Activated CD8-positive, alpha-beta memory T cell treated with anti-CD3 and anti-CD28 coated beads for 4 hours (primary cell): ENCODE measurements at regions not wholly inside any gene's neighbourhood (a gene's known extent, or its start where the extent isn't known, plus 50 kb on each side); places are given as distances from the start of the nearest gene placed in this dataset.
"Not testable (repeated sequence)": the region's sequence is repeated elsewhere in the genome, so short reads cannot be mapped to it uniquely, and the experiment has no call there.

Experiments
- DNase-seq, 2 donors: peaks; one replicate each; pipeline ENCODE4 v3.0.0-alpha.2; 2020; ENCODE audit warnings: low read depth in 2 of 2

DNA sequence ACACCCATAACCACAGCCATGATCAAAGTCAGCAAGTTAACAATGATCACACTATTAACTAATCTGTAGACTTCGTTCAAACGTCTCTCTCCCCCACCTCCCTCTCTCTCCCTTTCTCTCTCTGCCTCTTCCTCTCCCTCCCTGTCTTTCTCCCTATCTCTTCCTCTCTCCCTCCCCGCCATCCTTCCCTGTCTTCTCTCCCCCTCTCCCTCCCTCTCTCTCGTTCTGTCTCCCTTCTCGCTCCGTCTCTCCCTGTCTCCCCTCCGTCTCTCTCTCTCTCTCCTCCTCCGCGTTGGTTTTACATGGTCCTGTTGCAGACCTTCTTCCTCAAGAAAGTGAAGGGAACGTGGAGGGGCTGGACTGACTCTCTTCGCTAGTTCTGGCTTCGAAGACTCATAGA is 308.9 kb upstream of the FOXQ1 start:
- no peak for DNase-seq

DNA sequence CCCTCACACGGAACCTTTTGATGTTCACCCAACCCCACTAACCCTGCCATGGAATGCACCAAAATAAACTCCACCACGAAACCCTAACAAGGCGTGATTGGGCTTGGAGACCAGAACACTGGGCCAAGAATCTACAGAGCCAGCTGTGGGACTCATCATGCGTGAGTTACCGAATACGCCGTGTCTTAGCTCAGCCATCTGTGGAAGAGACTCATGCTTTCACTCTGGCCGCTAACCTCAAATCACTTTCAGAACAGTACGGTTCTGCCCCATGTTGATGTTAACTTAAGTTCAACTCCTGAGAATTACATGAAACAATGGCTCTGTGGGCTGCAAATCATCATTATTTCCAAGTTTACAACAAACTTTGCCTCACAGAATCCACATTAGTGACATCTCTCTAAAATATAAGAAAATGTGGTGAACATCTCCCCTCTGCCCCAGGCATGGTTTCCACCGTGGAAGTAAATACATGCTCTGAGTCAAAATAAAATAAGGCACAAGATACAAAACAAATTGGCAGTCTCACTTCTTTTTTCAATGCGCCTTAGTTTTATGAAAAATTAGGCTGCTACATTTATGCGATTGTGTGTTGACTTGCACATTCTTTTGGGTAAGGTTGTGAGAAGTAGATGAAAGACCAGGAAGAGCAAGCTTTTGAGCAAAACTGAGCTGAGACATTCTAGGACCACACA is 308.9 kb upstream of the EXOC2 start:
- DNase-seq = no peak

DNA sequence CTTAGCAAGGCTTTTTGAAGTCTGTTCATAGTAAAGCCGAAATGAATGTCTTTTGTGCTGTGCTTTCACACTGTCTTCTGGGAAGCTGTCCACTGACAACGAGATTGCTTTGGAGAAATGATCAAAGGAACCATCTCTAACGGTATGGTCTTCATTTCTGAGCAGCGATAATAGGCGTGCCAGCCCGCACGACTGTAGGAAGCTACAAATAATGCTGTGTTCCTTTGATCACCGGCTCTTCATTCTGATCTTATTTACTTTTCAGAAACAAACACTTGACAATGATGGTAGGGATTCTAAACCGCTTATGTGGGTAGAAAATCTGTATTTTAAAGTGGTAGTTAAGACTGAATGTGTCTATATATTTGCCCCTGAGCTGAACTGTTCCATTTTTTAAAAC is 306.6 kb upstream of the EXOC2 start:
- DNase-seq = no peak

DNA sequence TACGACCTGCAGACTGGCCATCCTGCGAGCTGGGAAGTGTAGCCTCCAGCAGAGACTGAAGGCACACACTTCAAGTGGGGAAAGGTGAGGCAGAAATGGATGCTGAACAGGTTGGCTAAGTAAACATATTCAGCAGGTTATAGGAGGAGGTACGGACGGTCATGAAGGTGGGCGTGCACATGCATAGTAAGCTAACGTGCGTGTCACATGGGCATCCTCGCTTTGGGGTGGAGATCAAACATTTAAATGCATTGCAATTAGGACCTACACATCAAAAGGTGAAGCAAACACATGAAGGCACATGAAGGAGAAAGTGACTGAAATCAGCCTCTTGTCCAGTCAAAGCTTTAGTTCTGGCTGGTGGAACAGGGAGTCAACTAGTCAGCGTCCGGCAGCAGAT is 305.6 kb upstream of the EXOC2 start:
- no peak for DNase-seq

DNA sequence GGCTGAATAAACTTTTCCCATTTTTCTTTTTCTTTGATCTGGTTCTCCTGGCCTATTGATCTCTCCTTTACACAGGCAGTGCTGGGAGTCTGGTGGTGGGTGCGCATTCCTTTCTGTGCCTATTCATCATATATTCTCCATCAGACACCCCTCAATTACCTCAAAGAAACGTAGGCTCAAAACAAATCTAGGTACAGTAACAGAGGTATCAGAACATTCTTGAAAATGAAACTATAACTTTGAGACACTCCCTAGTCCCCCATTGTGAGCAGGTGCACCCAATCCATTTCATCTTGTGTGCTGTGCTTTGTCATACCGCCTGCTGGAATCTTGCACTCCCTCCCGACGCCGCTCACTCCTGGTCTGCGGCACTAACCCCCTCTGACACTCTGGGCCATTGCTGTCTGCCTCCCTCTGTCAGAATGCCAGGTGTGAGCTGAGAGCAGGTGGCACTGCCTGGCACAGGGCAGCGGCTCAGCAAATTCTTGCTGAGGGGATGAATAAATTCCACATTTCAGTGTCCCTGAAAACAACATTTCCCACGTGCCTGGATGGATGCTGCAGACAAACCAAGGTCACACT is 303.4 kb upstream of the EXOC2 start:
- no peak for DNase-seq

DNA sequence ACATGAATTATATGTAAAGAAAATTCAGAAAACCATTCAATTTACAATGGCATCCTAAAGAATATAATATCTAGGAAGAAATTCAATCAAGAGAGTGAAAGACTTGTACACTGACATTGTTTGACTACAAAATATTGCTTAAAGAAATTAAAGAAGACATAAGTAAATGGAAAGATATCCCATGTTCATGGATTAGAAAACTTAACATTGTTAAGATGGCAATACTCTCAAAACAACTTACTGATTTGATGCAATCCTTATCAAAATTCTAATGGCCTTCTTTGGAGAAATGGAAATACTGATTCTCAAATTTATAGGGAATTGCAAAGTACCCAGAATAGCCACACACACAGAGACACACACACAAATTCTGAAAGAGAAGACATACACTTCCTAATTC is 298.3 kb upstream of the EXOC2 start:
- DNase-seq = no peak

DNA sequence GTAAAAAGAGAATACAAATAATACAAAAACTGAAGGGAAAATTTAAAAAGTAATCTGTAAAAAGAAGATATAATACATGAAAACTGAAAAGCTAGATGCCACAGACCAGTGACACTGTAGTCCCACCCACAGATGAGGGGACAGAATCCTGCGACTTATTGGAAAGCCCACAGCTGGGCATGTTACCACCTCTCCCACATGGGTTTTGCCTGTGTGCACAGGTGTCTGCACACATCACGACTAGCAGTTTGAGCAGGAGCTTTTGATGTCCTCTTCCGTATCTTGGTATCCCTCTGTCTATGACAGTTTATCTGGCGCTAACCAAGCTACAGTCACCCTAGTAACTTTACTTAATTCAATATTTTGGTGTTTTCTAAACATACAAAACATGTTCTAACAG is 291.1 kb upstream of the EXOC2 start:
- DNase-seq = no peak

DNA sequence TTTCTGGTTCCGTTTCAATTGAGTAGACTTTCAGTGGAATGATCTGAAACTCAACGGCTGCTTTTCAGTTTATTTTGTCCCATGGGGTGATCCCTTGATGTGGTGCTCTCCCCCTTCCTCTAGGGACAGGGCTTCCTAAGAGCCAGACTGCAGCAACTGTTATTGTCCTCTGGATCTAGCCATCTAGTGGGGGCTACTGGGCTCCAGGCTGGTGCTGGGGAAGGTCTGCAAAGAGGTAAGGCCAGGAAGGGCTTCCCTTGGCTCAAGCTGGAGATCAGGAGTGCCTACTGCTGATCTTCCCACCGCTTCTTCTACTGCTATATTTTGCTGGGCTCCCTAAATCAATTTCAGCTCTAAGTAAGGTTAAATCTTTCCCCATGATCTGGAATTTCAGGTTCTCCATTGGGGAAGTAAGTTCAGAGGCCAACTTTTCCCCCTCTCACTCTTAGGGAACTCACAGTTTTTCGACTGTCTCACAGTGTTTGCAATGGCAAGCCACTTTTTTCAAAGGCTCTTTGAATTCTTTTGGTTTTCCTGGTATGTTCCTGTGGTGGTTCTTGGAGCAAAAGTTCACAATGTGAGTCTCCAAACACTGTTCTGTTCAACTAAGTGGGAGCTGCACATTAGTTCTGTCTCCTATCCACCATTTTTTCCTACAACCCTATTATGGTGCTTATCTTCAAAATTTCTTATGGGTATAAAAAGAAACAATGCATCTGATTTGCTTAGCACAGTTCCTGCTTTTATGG is 286.2 kb upstream of the EXOC2 start:
- no peak for DNase-seq

DNA sequence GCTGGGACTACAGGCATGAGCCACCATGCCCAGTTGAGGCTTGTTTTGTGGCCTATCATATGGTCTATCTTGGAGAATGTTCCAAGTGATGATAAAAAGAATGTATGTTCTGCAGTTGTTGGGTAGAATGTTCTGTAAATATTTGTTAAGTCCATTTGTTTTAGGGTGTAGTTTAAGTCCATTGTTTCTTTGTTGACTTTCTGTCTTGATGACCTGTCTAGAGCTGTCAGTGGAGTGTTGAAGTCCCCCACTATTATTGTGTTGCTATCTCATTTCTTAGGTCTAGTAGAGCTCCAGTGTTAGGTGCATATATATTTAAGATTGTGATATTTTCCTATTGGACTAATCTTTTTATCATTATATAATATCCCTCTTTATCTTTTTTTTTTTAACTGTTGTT is 284.3 kb upstream of the EXOC2 start:
- DNase-seq = not testable (repeated sequence)

DNA sequence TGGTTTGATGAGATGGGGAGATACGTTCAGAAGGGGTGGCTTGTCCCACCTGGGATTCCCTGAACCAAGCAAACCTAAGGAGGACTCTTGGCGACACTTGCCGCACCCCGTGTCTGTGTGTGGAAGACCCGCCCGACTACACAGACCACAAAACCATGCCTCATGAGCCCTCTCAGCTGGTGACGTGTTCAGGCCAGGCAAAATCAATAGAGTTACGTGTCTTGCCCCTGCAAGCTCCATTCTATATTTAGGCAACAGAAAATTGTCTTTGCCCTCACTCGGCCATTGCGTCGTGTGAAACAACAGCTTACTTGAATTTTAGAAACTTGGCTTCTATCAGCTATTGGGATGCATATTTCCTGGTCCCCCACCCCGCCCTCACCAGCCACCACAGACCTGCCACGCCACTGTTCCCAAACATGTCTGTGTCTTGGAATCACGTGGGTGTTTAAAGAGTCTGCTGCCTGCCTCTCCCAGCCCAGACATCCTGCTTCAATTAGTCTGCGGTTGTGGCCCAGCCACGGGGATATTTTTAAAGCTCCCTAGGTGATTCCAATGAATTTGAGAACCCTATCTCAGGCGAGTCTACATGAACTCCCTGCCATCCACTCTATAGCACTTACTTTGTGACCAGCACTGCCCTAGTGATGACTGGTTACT is 279.2 kb upstream of the EXOC2 start:
- no peak for DNase-seq

DNA sequence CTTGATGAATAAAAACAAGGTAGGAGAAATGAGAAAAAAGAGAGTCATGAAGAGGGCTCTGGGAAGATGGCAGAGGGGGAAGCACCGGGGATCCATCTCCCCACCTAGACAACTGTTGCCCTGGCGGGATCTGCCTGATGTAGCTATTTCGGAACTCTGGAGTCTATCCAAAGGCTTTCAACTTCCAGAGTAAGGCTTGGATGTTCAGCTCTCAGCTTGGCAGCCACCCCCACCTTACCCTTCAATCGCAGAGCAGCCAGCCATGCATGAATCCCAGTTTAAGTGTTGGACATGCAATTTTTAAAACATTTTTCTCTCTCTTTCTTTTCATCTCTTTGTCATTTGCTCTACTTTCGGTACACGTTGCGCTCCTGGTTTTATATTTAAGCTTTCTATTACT is 275.9 kb upstream of the EXOC2 start:
- DNase-seq = no peak

DNA sequence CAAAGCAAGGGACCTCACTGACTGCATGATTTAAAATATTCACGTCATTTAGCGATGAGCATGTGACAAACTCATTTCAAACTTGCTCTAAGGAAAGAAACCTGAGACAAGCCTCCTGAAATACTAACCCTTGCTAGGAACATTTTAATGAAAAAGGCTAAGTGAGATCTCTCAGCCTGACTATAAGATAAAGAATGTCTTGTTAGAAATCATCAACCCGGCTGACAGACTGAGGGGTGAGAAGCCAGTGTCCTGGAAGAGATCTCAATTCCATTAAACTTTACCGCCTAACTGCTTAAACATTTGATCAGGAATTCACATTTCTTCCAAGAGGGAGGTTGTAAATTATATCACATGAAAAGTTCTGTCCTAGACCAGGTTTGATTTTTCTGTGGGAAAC is 274.8 kb upstream of the EXOC2 start:
- no peak for DNase-seq

DNA sequence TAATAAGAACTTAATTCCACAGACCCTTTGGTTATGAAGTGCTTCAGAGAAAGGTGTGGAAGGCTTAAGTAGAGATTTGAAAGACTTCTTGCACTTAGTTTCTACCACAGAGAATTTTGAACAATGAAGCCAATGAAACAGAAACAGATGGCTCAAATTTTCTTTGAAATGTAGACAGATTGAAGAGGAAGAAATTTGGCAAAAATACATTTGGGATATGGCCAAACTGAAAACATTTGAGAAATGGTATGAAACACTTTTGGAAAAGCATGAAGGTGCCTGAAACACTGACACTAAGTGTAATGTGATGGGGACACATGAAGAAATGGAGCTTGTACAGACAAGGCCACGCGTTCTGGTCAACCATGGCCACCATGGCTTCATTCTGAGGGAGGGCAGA is 272.4 kb upstream of the EXOC2 start:
- no peak for DNase-seq

DNA sequence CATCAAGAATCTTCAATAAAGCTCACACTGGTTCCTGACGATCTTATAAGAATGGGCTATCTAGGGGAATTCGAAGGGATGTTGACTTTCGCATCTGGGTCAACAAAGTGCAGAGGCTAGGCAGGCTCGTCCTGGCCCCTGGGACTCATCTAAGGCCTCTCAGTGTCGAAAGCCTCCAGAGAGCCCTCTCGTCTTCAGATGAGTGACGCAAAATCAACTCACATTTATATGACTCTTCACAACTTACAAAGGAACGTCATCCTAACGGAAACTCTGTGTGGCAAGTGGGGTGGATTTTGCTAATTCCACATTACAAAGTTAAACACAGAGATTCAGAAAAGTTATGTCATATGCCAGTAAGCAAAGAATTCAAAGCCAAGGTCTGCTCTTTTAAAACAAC is 270.5 kb upstream of the EXOC2 start:
- DNase-seq = no peak

DNA sequence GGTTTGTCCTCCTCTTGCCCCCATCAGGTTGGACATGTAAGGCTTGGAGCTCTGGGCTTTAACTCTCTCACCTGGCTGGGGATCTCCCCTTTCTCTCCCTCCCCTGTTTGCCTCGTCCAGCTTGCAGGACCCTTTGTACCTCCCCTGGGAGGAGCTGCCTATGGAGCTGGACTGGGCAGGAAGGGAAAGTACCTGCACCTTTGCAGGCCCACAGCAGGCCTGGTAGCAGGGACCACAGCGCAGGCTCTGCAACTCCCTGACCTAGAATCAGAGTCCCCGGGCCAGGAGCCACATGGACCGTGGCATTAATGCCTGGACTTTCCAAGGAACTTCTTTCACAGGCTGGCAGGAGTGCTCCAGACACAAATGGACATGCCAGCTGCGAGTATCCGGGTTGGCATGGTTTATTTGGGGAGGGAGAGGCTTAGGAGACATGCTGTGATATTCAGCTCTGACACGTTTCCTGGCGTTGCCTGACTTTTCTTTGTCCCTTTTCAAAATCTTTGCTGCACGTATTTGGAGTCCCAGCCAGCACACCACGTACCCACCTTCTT is 268.5 kb upstream of the EXOC2 start:
- DNase-seq = no peak

DNA sequence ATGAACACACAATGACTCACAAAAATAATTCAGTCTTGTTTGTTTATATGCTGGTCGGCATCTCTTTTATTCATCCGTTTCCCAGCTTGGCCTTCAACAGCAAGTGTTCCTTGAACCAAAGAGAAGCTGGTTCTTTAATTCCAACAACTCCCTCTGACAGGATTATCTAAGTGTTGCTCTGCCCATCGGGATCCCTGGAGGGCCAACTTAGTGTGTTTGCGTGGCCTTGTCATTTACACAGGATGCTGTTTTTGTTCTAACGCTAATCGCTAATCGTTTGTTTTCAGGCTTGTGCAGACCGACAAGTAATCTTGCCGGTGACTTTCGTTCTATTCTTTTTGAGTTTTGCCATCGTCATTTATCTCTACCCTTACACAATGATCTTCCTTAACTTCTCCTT is 267.4 kb upstream of the EXOC2 start:
- no peak for DNase-seq

DNA sequence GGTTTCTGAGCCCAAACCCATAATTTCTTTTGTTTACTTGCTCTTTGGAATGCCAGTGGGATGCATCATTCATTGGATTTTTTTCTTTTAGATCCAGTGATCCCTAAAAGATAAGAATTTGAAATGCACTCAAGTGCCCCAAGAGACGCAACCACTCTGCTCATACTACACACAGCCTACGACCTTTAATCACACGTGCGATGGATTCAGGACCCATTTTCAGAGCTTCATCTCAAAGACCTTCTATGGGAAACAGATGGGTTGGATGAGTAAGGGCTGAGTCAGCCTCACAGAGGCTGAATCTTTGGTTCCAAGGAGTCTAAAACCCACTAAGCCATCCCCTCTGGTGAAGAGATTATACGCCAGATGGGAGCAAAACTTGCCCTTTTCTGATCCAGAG is 265.5 kb upstream of the EXOC2 start:
- no peak for DNase-seq

DNA sequence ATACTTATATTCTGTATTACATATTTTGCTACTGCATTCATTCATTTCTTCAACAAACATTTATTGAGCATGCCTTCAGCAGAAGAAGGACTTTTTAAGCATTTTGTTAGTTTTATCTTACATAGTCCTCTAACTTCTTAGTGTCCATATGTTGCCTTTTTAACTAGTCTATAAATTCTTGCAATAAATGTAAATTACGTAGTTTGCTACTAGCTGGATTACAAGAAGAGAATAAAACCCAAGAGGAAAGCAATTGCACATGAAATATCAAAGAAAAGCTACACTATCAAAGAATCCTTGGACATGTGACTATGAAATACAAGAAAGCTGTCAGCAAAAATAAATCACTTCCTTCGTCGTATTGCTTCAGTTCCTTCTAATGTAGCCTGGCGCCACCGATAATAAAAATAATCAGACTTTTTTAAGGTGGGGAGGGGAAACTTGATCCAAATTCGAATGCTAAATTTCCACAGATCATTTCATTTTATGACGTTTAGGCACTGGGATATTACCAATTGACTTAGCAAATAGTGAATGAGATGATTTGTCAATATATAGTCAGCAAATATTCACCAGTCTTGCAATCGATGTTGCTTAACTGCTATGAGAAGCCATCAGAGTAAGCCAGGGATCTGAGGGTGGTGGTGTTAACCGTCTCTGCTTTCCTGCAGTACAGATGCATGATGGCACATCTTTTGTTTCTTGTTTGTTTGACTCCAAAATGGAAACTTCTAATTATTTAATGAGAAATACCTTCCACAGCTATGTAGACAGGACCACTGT is 258.7 kb upstream of the EXOC2 start:
- DNase-seq = no peak

DNA sequence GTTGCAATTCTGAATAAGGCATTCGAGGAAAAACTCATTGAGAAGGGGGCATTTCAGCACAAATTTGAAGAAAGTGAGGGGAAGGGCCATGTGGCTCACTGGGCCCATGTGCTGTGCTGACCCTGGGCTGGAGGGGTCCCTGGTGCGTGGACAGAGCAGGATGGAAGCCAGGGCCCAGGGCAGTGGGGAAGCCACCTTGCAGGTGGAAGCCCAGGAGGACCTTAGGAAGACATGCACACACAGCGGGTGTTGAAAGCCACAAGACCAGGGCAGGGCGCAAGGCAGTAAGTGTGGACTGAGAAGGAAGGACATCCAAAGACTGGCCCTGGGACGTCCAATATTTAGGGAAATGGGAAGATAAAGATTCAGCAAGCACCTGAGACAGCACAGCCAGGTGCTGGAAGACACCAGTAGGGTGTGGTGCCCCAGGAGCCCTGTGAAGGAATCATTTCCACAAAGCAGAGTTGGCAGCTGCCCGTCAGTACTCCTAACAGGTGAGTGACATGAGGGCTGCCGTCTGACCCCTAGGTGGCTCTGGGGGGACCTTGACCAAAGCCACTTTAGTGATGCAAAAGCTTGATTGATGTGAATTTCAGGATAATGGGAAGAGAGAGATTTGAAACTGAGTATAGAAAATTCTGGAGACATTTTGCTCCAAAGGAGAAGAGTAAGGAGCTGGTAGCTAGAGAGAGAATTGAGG is 254.4 kb upstream of the EXOC2 start:
- no peak for DNase-seq

DNA sequence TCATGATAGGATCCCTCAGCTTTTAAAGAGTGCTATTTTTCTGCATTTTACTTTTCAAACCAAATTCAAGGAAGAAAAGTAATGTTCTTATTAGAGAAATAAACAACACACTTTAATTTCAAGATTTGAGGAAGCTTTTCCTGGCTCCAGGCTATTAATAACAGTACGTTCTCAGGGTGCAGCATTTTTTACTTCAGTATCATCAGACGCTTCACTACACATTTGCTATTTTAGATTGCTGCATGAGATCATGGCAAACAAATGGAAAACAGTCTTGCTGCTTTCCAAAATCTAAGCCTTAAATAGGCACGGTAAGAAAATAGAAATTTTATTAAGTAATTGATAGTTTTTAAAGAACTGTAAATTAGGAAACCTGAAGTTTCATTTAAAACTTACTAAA is 253.6 kb upstream of the EXOC2 start:
- DNase-seq = no peak
